ENCODE measurements at regions not wholly inside any gene's neighbourhood (a gene's known extent, or its start where the extent isn't known, plus 50 kb on each side); places are given as distances from the start of the nearest gene placed in this dataset.

- TF ChIP-seq GLIS2 (tag by site-specific recombination; IDR thresholded peaks at IDR 0.05) (no peak), ZNF76 (tag by site-specific recombination; IDR thresholded peaks at IDR 0.05; ENCODE audit: borderline replicate concordance, low read depth) (no peak), ZNF692 (tag by site-specific recombination; IDR thresholded peaks at IDR 0.05) (no peak), ZNF202 (tag by site-specific recombination; IDR thresholded peaks at IDR 0.05; ENCODE audit: borderline replicate concordance) (no peak)
These were observed 500.5 kb upstream of the SYT4 start (continued) for GRCh38 chr18:43777636-43778304.

DNA sequence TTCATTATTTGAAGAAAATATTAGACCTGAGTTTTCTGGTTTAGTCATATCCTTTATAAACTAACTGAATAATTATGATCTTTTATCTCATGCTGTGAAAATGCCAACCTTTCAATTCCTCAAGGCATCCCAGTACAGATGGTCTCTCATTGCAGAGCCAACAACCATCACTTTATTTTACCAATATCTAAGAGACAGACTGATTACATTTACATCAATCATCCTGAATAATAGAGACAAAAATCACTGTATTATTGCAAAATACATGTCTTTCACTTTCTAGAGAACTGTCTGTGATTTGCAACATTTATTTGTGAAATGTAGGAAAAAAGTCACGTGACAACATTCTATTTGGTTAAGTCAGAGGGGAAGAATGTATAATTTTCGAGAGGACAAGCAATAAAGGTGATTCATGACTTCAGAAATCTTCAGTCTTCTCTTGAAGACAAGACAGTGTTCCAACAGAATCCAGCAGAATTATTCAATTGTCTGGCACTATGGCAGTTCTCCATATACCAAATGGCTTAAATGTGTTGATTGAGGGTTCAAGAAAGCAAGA, 503.6 kb upstream of the SYT4 start:
- TF ChIP-seq ZNF521 (tag by site-specific recombination; IDR thresholded peaks at IDR 0.05), result no peak
- TF ChIP-seq SP7 (tag by site-specific recombination; IDR thresholded peaks at IDR 0.05), result no peak
- no peak for TF ChIP-seq ZBTB11 (tag by site-specific recombination; conservative IDR thresholded peaks at IDR 0.05; ENCODE audit: low read depth)
- no peak for TF ChIP-seq ZNF658 (tag by site-specific recombination; IDR thresholded peaks at IDR 0.05)
- TF ChIP-seq, protein P1, sequence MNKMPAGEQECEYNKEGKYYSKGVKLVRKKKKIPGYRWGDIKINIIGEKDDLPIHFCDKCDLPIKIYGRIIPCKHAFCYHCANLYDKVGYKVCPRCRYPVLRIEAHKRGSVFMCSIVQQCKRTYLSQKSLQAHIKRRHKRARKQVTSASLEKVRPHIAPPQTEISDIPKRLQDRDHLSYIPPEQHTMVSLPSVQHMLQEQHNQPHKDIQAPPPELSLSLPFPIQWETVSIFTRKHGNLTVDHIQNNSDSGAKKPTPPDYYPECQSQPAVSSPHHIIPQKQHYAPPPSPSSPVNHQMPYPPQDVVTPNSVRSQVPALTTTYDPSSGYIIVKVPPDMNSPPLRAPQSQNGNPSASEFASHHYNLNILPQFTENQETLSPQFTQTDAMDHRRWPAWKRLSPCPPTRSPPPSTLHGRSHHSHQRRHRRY (tag by site-specific recombination; IDR thresholded peaks at IDR 0.05), result no peak
- TF ChIP-seq ZNF423 (tag by site-specific recombination; IDR thresholded peaks at IDR 0.05), result no peak
- TF ChIP-seq ZNF639 (tag by site-specific recombination; IDR thresholded peaks at IDR 0.05), result no peak
- no peak for TF ChIP-seq ZNF768 (tag by site-specific recombination; IDR thresholded peaks at IDR 0.05)
- TF ChIP-seq ZNF701 (tag by site-specific recombination; IDR thresholded peaks at IDR 0.05), result no peak
- TF ChIP-seq GLIS2 (tag by site-specific recombination; IDR thresholded peaks at IDR 0.05), result no peak
- H3K4me3 ChIP-seq (ENCODE audit: low read depth, low read length), result no peak overlapping the region
- H3K9me3 ChIP-seq (ENCODE audit: control insufficient read depth, insufficient read depth, low read depth, low read length), result no peaks in the 10 kb centered on the region
- ChIA-PET CTCF (interaction anchor here (0.5 kb wide), 1 partner anchor 261 kb away, joined by 5 read pairs; no protein-coding TSS in a partner anchor), POLR2A (no interaction called here)
- no peaks in the 10 kb centered on the region for H3K4me1 ChIP-seq (ENCODE audit: control insufficient read depth, insufficient read depth, low read length)
- H3K27ac ChIP-seq (ENCODE audit: extremely low read depth, low read depth, low read length), result no peak overlapping the region
- H3K36me3 ChIP-seq (ENCODE audit: control insufficient read depth in 2 of 2, insufficient read depth in 1 of 2, low read length in 2 of 2), result no peaks in the 10 kb centered on the region

GRCh38 chr18:43785158-43785557, 507.9 kb upstream of the SYT4 start:
- H3K9me3 ChIP-seq (ENCODE audit: control insufficient read depth, insufficient read depth, low read depth, low read length), result no peaks in the 10 kb centered on the region
- POLR2A ChIA-PET, result no interaction called here
- H3K36me3 ChIP-seq (ENCODE audit: control insufficient read depth in 2 of 2, insufficient read depth in 1 of 2, low read length in 2 of 2), result no peaks in the 10 kb centered on the region
- H3K4me3 ChIP-seq (ENCODE audit: low read depth, low read length), result no peak overlapping the region
- no peaks in the 10 kb centered on the region for H3K4me1 ChIP-seq (ENCODE audit: control insufficient read depth, insufficient read depth, low read length)
- H3K27ac ChIP-seq (ENCODE audit: extremely low read depth, low read depth, low read length), result no peak overlapping the region
- CTCF ChIA-PET, result interaction anchor here (1.1 kb wide), 1 partner anchor 123 kb away, joined by 4 read pairs; no protein-coding TSS in a partner anchor
- no peak for TF ChIP-seq ZNF148 (tag by site-specific recombination; IDR thresholded peaks at IDR 0.05; ENCODE audit: borderline replicate concordance)
- no peak for TF ChIP-seq KLF1 (tag by site-specific recombination; IDR thresholded peaks at IDR 0.05)
- TF ChIP-seq ZNF423 (tag by site-specific recombination; IDR thresholded peaks at IDR 0.05), result no peak
- no peak for TF ChIP-seq ATF2 (tag by site-specific recombination; IDR thresholded peaks at IDR 0.05; ENCODE audit: low read depth)
- no peak for TF ChIP-seq ZBTB17 (tag by site-specific recombination; IDR thresholded peaks at IDR 0.05)
- no peak for TF ChIP-seq FEZF1 (tag by site-specific recombination; IDR thresholded peaks at IDR 0.05)
- no peak for TF ChIP-seq ZNF837 (tag by site-specific recombination; IDR thresholded peaks at IDR 0.05)
- TF ChIP-seq ZNF121 (tag by site-specific recombination; IDR thresholded peaks at IDR 0.05), result no peak
- no peak for TF ChIP-seq ZNF521 (tag by site-specific recombination; IDR thresholded peaks at IDR 0.05)

Data from HEK293 (cell line).